GM18519 (cell line): ENCODE measurements at regions not wholly inside any gene's neighbourhood (a gene's known extent, or its start where the extent isn't known, plus 50 kb on each side); places are given as distances from the start of the nearest gene placed in this dataset.
A peak's percentile ranks its signal among the peaks of the same experiment; 100 is the strongest.

ENCODE experiments used
- ATAC-seq: cut with Tn5 transposase; IDR thresholded peaks from one replicate; pipeline ENCODE4 v1.9.1; 2021; ENCODE audit warnings: mild to moderate bottlenecking, moderate library complexity; ENCODE audit not compliant: unreplicated experiment, low FRiP score

DNA sequence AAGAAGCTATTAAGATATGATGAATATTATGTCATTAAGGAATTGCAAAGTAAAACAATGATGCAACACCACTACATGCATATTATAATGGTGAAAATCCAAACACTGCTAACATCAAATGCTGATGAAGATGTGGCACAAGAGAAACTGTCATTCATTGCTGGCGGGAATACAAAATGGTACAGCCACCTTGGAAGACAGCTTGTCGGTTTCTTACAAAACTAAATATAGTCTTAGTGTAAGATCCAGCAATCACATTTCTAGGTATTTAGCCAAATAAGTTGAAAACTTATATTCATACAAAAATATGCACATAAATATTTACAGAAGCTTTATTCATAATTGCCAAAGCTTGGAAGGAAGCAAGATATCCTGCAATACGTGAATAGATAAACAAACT lies 114.9 kb upstream of the EDNRB start:
- no peak for ATAC-seq

DNA sequence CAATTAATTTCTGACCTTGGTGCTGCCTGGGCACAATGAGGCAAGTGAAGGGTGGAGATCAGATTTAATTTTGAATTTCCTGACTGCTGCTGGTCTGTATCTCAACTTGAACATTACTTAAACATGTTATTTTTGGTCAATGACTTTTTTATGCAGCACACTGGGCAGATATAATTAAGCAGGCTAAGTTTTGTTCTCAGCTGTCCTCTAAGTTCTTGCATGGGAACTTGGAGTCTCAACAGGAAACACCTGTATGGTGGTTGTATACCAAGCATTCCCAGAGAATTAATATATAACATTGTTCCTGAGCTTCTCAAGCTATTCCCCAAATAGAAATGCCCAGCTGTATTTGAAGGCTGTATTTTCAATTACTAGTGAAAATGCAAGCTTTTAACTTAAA lies 113.5 kb upstream of the EDNRB start:
- no peak for ATAC-seq

DNA sequence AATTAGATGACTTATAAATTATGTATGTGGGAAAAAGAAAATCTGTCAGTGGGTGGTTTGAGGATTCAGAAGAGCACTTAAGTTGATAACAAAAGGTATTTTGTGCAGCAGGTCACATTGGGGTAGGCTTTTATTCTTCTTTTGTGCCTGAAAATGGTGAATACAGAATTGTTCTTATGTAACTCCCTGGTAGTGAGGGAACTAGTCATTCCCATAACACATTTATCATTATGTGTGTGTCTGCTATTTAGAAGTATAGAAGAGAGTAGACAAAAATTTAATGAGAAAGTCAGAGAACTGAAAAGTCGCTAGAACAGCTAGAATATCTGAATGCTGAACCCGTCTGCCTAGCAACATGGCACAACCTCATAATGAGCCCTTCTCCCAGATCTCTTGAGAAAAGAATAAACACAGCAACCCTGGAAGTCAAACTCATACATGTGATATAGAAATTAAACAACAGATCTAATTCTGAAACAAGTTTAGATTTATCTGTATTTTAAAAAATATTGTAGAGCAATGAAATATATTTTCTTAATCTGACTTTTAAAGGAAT lies 111.8 kb upstream of the EDNRB start:
- ATAC-seq: no peak

DNA sequence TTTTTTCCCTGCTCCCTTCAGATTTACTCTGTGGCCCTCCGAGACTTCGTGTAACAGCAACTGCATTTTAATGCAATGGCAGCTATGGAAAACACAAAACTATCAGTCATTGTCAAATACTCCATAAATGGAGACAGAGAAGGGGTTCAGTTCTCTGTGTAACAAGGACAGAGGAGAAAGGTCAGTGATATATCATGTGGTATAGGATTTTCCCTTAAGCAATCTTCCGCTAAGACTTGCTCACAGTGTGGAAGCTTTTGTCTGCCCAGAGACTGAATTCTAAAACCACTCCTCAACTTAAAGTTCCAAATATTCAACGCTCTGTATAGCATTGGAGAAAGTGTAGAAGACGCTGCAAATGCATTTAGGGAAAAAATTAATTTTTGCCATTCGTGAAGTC lies 111.3 kb upstream of the EDNRB start:
- ATAC-seq: no peak

DNA sequence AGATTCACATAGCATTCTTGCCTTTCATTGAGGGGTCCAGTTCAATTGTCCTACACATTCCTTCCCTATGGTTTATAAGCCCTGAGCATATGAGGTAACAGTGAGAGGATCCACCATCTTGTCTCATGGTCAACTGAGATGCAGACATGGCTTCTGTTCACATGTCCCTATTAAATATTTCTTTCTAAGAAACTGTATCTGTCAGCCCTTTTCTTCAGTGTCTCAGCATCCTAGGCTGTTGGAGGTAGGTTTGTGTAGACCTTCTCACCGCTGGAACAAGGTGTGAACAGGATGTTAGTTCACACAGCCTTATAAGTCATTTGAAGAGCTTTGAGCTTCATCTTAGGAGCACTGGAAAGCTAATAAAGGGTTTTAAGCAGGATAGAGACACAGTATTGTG lies 110.3 kb upstream of the EDNRB start:
- ATAC-seq: no peak

DNA sequence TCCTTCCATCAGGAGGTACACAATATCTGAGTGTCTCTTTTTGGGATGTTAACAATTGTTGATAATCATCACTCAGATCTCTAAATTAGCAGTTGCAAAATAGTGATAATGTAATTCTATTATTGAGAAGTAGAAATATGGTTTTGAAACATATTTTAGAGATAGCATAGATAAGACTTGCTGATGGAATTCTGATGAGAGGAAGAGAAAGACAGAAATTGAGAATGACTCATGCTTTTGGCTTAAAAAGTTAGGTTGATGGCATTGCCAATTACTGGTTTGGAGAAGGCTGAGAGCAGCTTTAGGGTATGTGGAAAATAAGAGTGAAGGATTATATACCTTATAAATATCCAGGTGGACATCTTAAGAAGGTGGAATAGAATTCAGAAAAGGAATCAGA lies 106.4 kb upstream of the EDNRB start:
- ATAC-seq: no peak

DNA sequence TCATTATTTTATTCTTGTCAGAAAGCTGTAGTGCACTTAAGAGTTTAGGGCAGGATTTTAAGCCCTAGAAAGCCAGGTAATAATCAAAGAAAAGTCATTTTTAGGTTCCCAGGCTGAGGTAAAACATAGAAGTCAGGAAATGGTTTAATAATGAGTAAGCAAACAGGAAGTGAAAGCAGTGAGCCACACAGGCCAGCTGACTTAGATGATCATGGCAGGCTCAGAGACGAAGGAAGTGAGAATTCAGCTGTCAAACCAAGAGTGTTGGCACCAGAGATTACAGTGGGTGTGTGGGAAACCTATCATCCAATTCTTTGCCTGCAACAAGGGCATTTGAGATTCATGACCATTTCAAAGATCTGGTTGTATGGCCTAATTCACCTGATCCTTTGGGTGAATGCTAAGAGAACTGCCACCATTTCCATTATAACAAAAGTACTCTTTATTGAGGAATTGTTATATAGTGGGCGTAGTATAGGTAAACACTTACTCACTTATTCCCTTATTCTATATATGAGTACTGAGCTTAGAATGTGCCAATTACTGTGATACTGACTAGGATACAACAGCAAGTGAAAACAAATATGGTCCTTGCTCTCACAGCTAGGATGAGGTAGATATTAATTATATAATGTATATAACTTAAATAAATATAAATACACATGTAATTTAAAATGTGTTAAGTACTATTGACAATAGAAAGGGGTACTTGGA lies 103.7 kb upstream of the EDNRB start:
- ATAC-seq: peak; percentile 99

DNA sequence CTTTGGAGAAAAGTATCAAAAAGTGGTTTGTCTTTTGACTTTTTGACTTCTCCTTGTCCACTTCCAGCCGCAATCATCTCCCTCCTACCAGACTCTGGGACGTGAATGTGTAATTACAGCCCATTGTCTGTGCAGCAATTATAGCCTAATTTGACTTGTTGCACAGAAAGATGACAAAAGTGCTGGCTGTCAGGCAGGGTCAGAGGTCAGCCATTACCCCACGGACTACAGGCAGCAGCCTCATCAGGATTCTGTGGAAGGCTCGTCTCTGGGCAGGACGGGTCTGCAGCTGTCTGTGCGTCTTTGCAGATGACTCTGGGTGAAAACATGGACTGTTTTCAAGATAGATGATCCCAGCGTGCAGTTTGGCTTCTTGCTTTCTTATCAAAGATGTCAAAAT lies 102.2 kb upstream of the EDNRB start:
- no peak for ATAC-seq

DNA sequence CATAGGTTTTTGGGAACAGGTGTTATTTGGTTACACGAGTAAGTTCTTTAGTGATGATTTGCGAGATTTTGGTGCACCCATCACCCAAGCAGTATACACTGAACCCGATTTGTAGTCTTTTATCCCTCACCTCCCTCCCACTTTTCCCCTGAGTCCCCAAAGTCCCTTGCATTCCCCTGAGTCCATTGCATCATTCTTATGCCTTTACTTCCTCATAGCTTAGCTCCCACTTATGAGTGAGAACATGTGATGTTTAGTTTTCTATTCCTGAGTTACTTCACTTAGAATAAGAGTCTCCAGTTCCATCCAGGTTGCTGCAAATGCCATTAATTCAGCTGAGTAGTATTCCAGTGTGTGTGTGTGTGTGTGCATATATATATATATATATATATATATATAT lies 97.2 kb upstream of the EDNRB start:
- no peak for ATAC-seq

DNA sequence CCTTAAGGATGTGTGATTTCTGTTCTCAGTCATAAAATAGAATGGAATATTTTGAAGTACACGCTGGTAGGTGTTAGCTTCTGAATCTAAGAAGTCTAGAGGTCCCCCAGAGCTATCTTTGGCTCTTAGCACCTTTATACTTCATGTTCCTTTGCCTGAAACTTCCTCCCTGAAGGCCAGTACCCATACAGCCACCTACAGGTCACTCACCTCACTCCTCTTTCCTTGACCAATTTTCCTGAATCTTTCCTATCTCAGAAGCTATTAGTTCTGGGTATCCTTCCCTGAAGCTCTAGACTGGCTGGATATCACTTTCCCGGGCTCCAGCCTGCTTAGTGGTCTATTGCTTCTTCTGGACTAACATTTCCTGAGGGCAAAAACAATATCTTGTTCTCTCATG lies 93.4 kb upstream of the EDNRB start:
- no peak for ATAC-seq

DNA sequence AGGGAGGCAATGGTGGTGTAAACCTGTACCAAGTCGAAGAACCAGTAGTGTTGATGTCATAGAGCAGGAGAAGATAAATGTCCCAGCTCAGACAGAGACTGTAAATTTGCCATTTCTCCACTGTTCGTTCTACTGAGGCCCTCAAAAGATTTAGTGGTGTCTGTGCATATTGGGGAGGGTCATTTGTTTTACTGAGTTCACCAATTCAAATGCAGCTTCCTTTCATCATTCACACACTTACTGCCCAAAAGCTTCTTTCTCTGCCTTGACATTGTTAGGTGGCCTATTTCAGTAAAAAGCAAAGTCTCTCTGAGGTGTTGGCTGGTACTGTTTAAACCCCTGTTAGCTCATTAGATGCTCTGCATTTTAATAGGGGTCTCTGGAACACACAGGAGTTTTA lies 86.2 kb upstream of the EDNRB start:
- ATAC-seq: no peak

DNA sequence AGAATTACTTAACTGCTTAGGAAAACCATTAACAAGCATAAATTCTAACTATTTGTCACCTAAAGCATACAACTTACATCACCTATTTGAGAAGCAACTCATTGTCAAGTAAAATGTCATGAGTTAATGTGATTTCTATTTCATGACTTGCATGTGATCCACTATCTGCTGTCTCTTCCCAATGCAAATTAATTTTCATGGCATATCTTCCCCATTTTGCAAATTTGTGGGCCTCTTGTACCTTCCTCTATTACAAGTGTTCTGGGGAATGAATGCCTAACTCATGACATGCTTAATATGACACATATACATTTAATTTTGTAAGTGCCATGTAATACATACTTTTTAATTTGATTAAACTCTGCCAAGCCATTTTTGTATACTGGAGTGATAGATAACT lies 81.1 kb upstream of the EDNRB start:
- ATAC-seq: no peak

DNA sequence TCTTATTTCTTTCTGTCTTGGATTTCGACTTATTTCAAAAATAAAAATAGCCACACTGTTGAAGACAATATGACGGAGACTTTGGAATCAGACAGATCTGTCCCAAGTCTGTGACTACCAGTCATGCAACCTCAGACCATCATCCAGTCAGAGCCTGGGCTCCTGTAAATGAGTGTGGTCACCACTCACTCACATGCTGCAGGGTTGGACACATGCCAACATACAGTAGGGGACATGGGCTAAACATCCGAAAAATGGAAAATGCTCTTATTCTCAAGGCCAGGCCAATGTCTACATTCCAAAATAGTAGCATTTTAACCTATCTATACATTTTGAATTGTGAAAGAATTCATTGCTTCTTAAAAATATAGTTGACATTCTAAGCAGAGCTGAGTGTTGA lies 75.5 kb upstream of the EDNRB start:
- no peak for ATAC-seq

DNA sequence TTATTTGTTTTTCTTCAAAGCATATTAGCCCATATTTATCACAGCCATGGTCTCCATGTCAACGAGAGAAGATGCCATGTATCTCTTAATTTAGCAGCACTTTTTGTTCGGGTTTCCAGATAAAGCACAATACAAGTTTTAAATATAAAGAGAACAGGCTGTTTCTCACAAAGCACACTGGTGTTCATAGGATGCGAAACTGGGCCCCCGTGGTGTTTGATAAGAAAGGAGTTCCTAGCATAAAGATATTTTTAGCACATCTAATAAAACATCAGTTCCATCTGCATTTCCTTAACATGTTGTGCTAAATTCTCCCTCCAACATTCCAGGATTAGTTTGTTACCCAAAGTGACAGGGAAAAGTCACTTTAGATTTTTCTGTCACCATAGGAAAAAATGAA lies 72.4 kb upstream of the EDNRB start:
- ATAC-seq: no peak

DNA sequence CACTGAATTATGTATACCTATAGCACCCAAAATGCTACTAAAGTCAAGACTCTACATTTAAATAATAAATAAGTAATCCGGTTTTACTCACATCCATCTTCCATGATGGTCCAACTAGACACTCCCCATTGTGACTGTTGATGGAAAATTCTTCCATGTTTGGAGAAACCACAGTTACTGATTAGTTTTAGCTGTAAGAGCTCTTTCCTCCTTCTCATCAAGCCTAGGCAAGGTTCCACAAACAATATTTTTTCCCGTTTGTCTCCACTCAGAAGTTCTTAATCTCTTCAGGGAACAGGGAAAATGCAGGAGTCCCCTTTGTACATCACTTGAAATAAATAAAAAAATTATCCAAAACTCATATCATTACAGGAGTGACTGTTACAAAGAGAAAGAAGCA lies 70.7 kb upstream of the EDNRB start:
- no peak for ATAC-seq

DNA sequence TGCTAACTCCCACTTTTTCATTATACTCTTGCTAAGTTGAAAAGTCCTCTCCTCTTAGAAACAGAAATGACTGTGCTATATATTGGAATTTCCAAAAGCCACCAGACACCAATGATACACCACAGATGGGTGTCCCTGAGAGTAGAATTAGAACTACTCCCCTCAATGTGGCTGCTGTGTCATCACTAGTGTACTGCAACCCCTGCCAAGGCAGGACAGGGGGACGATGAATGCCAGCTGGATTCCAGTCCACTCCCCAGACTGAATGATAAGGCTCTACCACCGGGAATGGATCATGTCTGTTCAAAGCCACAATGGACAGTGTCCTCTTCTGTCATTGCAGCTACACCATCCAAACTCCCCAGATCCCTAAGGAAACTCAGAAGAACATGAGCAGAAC lies 69.7 kb upstream of the EDNRB start:
- ATAC-seq: no peak

DNA sequence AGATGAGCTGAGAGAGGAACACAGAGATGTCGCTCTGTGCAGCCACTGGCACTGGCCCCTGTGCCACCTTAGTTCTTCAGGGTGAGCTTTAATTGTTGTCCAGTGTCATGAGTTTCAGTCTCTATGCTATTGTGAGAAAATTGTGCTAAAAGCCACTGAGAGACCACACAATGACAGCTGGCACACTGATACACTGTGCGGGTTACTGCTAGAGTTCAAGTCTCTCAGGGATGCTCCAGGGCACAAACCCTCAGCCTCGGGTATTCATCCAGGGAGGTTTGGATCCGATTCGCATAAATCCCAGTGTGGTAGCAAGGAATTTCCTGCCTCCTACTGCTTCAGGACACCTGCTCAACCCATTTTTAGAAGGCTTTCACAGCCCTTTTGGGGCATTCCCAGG lies 68.1 kb upstream of the EDNRB start:
- ATAC-seq: no peak

DNA sequence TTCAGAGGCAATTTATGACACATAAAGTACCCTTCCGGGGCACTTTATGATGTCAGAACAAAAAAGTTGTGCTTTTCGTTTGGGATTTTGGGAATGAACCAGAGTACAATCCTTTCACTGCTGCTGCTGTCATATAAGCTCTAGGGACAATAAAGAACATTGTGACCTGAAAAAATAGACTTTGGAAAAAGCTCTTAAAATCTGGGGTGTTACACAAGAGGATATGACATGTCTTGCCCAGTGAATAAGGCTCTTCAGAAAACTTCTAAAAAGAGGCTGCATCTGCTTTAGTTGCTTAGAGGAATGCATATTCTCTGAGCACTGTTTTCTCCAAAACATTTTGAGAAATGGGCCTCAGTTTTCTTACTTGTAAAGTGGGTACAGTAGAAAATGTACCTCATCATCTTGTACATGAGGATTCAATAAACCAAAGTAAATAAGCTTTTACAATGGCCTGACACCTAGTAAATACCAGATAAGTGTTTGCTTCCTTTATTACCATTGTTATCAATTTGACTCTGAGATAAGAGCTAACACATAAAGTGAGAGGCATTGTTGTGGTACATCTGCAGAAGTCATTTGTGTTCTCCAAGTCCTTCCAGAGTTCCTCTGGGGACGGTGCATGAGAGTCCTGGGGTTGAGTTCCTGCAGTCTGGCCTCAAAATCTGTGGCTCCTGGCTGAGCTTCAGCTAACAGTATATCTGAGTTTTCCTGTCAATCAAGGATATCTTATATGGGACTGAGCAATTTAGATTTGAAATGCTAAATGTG lies 67.4 kb upstream of the EDNRB start:
- no peak for ATAC-seq

DNA sequence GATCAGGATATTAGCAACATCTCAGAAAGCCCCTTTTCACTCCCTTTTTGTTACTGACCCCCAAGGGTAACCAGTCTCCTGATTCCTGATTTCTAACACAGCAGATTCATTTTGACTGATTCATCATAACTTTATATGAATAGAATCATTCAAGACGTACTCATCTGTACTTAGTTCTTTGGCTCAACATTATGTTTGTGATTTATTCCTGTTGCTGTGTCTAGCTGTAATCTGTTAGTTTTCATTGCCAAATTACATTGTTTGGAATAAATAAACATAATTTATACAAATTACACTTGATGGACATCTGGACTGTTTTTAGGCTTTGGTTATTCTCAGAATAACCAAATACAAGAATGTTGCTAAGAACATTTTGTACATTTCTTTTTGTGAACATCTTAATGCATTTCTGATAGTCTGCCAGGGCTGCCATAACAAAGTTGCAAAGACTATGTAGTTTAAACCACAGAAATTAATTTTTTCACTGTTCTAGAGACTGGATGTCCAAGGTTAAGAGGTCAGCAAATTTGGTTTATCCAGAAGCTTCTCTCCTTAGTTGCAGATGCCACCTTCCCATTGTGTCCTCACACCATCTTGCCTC lies 62.8 kb upstream of the EDNRB start:
- no peak for ATAC-seq

DNA sequence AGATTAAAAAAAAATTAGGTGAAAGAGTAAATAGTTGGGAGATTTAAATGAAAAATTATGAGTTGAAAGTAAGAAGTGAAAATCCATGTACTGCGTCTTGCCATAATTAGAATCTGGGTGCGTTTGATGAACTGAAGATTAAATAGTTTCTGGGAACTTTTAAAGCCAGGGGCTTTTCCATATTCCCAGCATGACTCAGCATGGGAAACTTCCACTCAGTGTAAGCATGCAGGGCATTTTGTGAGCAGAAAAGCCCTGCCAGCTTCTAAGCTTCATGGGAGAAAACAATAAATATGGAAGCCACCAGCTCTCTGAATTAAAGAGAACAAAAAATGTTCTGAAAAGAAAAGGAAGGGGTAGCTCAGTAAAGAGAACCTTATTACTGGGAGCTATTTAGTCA lies 62.0 kb upstream of the EDNRB start:
- ATAC-seq: no peak

DNA sequence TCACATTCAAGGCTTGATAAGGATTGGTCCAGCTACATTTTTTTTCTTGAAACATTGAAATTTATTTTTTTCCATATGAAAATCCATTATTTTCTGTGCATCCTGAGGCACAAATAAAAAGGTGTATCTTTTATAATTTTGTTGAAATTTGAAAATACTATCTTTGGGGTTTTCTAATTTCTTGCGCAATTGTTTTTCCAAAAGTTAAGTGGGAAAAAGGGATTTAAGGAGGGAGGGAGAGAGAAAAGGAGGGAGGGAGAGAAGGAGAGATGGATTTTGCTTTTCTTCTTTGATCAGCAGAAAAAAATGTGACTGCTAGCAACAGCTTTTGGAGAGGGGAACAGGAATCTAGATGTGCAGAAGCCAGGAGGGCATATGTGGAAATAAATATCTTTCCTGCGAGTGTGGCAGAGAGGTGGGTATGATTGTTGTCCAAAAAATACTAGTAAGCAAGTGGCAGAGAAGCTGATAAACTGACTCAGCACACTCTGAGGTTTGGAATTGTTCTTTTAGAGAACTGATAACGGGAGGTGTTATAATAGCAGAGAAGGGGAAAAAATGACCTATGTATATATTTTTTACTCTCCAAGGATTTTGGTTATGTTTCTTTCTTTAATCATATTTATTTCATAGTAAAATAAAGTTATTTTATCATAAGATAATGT lies 61.2 kb upstream of the EDNRB start:
- no peak for ATAC-seq
